Body of pancreas (tissue), 4 donors: ENCODE measurements at regions not wholly inside any gene's neighbourhood (a gene's known extent, or its start where the extent isn't known, plus 50 kb on each side); places are given as distances from the start of the nearest gene placed in this dataset.
A peak's percentile ranks its signal among the peaks of the same experiment; 100 is the strongest.

Source experiments
- ATAC-seq: fragments of 150-250 bp; one replicate; pipeline ENCODE4 v1.9.1; 2016
- DNase-seq, 4 donors: peaks; one replicate each; pipeline ENCODE4 v3.0.0-alpha.2; 2019
- H3K27ac ChIP-seq, 4 donors: fragments of 200-600 bp; sonication (generic); 1 replicate in 3 of 4; 2 replicates in 1 of 4; pipeline versions ENCODE4 v1.5.1 to v1.6.1; 2016 to 2019; ENCODE audit warnings: mild to moderate bottlenecking in 1 of 4, mixed read lengths in 1 of 4, moderate library complexity in 1 of 4
- H3K27me3 ChIP-seq, 2 donors: fragments of 200-600 bp; sonication (generic); one replicate each; pipeline ENCODE4 v1.6.0; 2016; ENCODE audit warnings: mild to moderate bottlenecking in 1 of 2
- H3K36me3 ChIP-seq, 2 donors: fragments of 200-600 bp; sonication (generic); replicated peaks in 1 of 2; 2 replicates each; pipeline ENCODE4 v1.5.1; 2016; ENCODE audit warnings: low read depth in 2 of 2; ENCODE audit not compliant: insufficient read depth in 1 of 2
- H3K4me1 ChIP-seq: fragments of 200-600 bp; sonication (generic); one replicate; pipeline ENCODE4 v1.6.0; 2016
- H3K4me3 ChIP-seq, 2 donors: fragments of 200-600 bp; sonication (generic); 1 replicate in 1 of 2; 2 replicates in 1 of 2; pipeline ENCODE4 v1.5.1; 2016 to 2019
- H3K9me3 ChIP-seq, 3 donors: fragments of 200-600 bp; sonication (generic); 1 replicate in 2 of 3; 2 replicates in 1 of 3; pipeline ENCODE4 v1.5.1; 2016
- POLR2A ChIP-seq, 3 donors: fragments of 450-650 bp; IDR thresholded peaks; one replicate each; pipeline ENCODE4 v1.6.1; 2016; ENCODE audit warnings: antibody characterized with exemption in 3 of 3, mild to moderate bottlenecking in 2 of 3
- WGBS, 2 donors: methylation state at CpG; one replicate each; pipeline ENCODE4 v1.1.5; 2017; 5-methylcytosine and 5-hydroxymethylcytosine counted together
- intact Hi-C: fragments of 100-400 bp; cut with DNase I; formaldehyde crosslinking; loops from one replicate; pipeline ENCODE4 v1.15.1; 2023
- TF ChIP-seq, protein P1 (sequence below), 7 experiments: fragments of 450-650 bp in 4 of 7; fragments of 200-600 bp in 3 of 7; sonication (generic) in 3 of 7; IDR thresholded peaks; one replicate each; pipeline ENCODE4 v1.5.1; 2016 to 2019; ENCODE audit warnings: antibody characterized with exemption in 7 of 7

- Histone ChIP-seq H3K4me3 (no peak overlapping the region), H3K27ac (no peak overlapping the region), H3K9me3 (no peaks in the 10 kb centered on the region), H3K36me3 (no peaks in the 10 kb centered on the region), H3K4me1 (no peaks in the 10 kb centered on the region), H3K27me3 (no peaks in the 10 kb centered on the region)
- DNase-seq (no peak), ATAC-seq (no peak)
- intact Hi-C loops: no loop called here
- 73 to 77% methylated on average over 2 of the region's 2 CpGs for WGBS, 2 donors
- TF ChIP-seq, protein P1, sequence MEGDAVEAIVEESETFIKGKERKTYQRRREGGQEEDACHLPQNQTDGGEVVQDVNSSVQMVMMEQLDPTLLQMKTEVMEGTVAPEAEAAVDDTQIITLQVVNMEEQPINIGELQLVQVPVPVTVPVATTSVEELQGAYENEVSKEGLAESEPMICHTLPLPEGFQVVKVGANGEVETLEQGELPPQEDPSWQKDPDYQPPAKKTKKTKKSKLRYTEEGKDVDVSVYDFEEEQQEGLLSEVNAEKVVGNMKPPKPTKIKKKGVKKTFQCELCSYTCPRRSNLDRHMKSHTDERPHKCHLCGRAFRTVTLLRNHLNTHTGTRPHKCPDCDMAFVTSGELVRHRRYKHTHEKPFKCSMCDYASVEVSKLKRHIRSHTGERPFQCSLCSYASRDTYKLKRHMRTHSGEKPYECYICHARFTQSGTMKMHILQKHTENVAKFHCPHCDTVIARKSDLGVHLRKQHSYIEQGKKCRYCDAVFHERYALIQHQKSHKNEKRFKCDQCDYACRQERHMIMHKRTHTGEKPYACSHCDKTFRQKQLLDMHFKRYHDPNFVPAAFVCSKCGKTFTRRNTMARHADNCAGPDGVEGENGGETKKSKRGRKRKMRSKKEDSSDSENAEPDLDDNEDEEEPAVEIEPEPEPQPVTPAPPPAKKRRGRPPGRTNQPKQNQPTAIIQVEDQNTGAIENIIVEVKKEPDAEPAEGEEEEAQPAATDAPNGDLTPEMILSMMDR (IDR thresholded peaks at IDR 0.05): no peak
- no peak for TF ChIP-seq POLR2A (IDR thresholded peaks at IDR 0.05)
Observed at GRCh38 chr5:147093138-147093537, 141.7 kb upstream of the STK32A start.

DNA sequence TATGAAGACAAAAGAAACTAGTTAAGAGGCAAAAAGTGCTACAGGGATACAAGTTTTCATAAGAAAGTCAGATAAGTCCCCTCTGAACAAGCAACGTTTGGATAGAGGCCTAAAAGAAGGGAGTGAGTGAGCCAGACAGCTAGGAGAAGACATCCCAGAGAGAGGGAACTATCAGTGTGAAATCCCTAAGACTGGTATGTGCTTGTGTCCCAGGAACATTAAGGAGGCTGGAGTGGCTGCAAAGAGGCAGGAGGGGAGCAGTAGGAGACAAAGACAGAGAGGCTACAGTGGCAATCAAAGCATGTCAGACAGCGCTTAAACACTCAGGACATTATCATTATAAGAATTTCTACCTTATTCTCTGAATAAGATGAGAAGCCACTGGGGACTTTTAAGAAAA is 139.1 kb upstream of the STK32A start:
- H3K36me3 ChIP-seq: no peaks in the 10 kb centered on the region
- ATAC-seq (no peak), DNase-seq (no peak)

DNA sequence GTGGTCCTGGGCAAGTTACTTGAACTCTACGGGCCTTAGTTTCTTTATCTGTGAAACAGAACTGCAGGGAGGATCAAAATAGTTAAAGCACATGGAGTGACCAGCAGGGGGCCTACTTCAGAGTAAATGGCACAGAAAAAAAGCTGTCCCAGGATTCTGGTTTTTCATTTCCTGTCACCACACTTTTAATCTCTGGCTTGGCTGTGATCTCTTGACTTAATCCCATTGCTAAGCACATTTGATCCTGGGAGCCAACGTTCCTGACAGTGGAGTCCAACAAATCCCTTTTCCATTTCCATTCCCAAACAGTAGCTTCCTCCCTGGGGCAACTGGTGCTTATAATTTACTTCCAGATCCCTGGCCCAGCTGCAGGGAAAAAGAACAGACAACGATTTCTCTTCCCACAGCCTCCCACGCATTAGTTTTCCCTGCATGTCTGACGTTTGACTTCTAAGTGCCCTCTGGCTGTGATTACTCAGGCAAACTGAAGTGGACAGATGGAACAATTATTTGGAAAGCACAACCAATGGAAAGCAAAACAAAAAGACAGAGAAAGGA is 136.5 kb upstream of the STK32A start:
- intact Hi-C loops: no loop called here
- Histone ChIP-seq H3K4me3 (no peak overlapping the region), H3K4me1 (no peaks in the 10 kb centered on the region), H3K36me3 (no peaks in the 10 kb centered on the region), H3K27me3 (no peaks in the 10 kb centered on the region), H3K27ac (no peak overlapping the region), H3K9me3 (no peaks in the 10 kb centered on the region)
- peak; percentile 36 to 54 (median 52) for DNase-seq
- WGBS, 2 donors: 11 to 17% methylated on average over 5 of the region's 5 CpGs
- ATAC-seq: peak; percentile 40
- TF ChIP-seq, protein P1 (IDR thresholded peaks at IDR 0.05): peak; percentile 23 to 54 (median 52)
- no peak for TF ChIP-seq POLR2A (IDR thresholded peaks at IDR 0.05)

More for the DNA sequence above, 139.1 kb upstream of the STK32A start:
- intact Hi-C loops: no loop called here
- Histone ChIP-seq H3K27me3 (no peaks in the 10 kb centered on the region), H3K9me3 (no peaks in the 10 kb centered on the region), H3K4me1 (no peaks in the 10 kb centered on the region), H3K27ac (no peak overlapping the region), H3K4me3 (no peak overlapping the region)
- TF ChIP-seq POLR2A (IDR thresholded peaks at IDR 0.05): no peak
- TF ChIP-seq, protein P1 (IDR thresholded peaks at IDR 0.05): no peak
- whole genome bisulfite sequencing, 2 donors: 60 to 64% methylated on average over 2 of the region's 2 CpGs

DNA sequence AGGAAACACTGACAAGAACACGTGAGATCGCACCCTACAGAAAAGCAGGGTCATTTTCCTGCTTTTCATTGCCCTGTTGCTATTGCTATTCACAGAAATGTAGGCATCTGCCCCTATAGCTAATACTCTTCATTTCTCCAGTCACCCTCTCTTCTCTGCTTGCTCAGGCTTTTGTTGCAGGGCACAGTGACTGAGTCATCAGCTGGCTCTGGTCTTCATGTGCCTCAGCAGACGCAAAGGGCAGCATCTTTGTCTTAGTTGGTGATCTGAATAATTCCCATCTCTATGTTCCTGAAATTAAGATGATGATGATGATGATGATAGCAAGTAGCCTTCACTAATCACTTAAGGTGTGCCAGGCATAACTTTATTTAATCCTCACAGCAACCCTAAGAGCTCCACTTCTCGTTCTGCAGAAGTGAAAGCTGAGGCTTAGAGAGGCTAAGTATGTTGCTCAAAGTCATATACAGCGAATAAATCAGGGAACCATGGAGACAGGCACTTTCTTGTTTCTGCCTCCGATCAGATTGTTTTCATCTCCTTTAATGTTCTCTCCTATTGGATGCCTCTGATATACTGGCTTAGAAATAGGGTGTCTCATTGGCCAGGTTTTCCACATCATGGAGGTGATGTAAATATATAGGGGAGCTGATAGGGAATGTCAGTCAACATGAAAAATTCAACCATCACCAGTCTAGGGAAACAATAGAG is 133.0 kb upstream of the STK32A start:
- Histone ChIP-seq H3K27ac (no peak overlapping the region), H3K4me3 (no peak overlapping the region), H3K4me1 (no peaks in the 10 kb centered on the region), H3K36me3 (no peaks in the 10 kb centered on the region), H3K9me3 (no peaks in the 10 kb centered on the region), H3K27me3 (no peaks in the 10 kb centered on the region)
- intact Hi-C loops: no loop called here
- no peak for ATAC-seq
- no peak for DNase-seq
- WGBS, 2 donors: 70 to 77% methylated on average over 6 of the region's 6 CpGs
- TF ChIP-seq, protein P1 (IDR thresholded peaks at IDR 0.05): no peak
- TF ChIP-seq POLR2A (IDR thresholded peaks at IDR 0.05): no peak

- 56 to 57% methylated on average over 1 of the region's 1 CpG for WGBS, 2 donors
- intact Hi-C loops: no loop called here
- ATAC-seq (no peak), DNase-seq (no peak)
- Histone ChIP-seq H3K36me3 (no peaks in the 10 kb centered on the region), H3K4me3 (no peak overlapping the region), H3K9me3 (no peaks in the 10 kb centered on the region), H3K27me3 (no peaks in the 10 kb centered on the region), H3K4me1 (no peaks in the 10 kb centered on the region), H3K27ac (no peak overlapping the region)
- no peak for TF ChIP-seq POLR2A (IDR thresholded peaks at IDR 0.05)
- TF ChIP-seq, protein P1 (IDR thresholded peaks at IDR 0.05): no peak
Observed at GRCh38 chr5:147112899-147113298, 121.9 kb upstream of the STK32A start.
